WTC11 (cell line): ENCODE measurements at regions not wholly inside any gene's neighbourhood (a gene's known extent, or its start where the extent isn't known, plus 50 kb on each side); places are given as distances from the start of the nearest gene placed in this dataset.
A peak's percentile ranks its signal among the peaks of the same experiment; 100 is the strongest.

Source experiments
- ATAC-seq: fragments of 200-7000 bp; cut with Tn5 transposase; 2 replicates; pipeline ENCODE4 v1.10.0; 2021; ENCODE audit warnings: mild to moderate bottlenecking, moderate library complexity
- CTCF ChIA-PET: fragments of 300-600 bp; sonication (Branson Sonifier 250); formaldehyde crosslinking; loops from one replicate; lab custom pipeline; 2021; ENCODE audit warnings: antibody characterized with exemption; lab: Charles Lee
- POLR2A ChIA-PET: fragments of 350-600 bp; sonication (Branson Sonifier 250); formaldehyde crosslinking; loops from one replicate; lab custom pipeline; 2021; ENCODE audit warnings: antibody characterized with exemption; lab: Charles Lee
- DNase-seq: peaks from one replicate; pipeline ENCODE4 v3.0.0; 2021; ENCODE audit warnings: low spot score
- H3K27ac Mint-ChIP-seq: 2 replicates; pipeline ENCODE4 v1.8.0; 2021; ENCODE audit warnings: mixed read lengths
- H3K27me3 Mint-ChIP-seq: 2 replicates; pipeline ENCODE4 v1.8.0; 2021; ENCODE audit warnings: low read depth, mild to moderate bottlenecking, moderate library complexity, mixed read lengths
- H3K36me3 Mint-ChIP-seq: 2 replicates; pipeline ENCODE4 v1.8.0; 2021; ENCODE audit warnings: mixed read lengths
- H3K4me1 Mint-ChIP-seq: 2 replicates; pipeline ENCODE4 v1.8.0; 2022; ENCODE audit warnings: mixed read lengths
- H3K4me3 Mint-ChIP-seq: 2 replicates; pipeline ENCODE4 v1.8.0; 2021; ENCODE audit warnings: mild to moderate bottlenecking, moderate library complexity, mixed read lengths
- H3K9me3 Mint-ChIP-seq: 2 replicates; pipeline ENCODE4 v1.8.0; 2021; ENCODE audit warnings: mixed read lengths
- CREB1 ChIP-seq: sonication (generic); formaldehyde crosslinking; IDR thresholded peaks from 2 replicates; pipeline ENCODE4 v1.8.0; 2023; ENCODE audit warnings: mild to moderate bottlenecking, missing genetic modification reagents
- CREM ChIP-seq: sonication (generic); formaldehyde crosslinking; IDR thresholded peaks from 2 replicates; pipeline ENCODE4 v1.8.1; 2022; ENCODE audit warnings: mild to moderate bottlenecking, missing genetic modification reagents, moderate library complexity
- FOXJ3 ChIP-seq: sonication (generic); formaldehyde crosslinking; IDR thresholded peaks from 2 replicates; pipeline ENCODE4 v1.9.0; 2021; ENCODE audit warnings: missing genetic modification reagents, mild to moderate bottlenecking, borderline replicate concordance
- GRHL2 ChIP-seq: fragments of 250-450 bp; sonication (Bioruptor Pico); IDR thresholded peaks from 2 replicates; pipeline ENCODE4 v1.8.0; 2022; ENCODE audit warnings: mild to moderate bottlenecking, moderate library complexity; ENCODE audit not compliant: insufficient replicate concordance, severe bottlenecking
- NFATC4 ChIP-seq: fragments of 250-450 bp; sonication (Bioruptor Pico); IDR thresholded peaks from 2 replicates; pipeline ENCODE4 v1.9.0; 2021; ENCODE audit warnings: mild to moderate bottlenecking
- NR2C2 ChIP-seq: sonication (generic); formaldehyde crosslinking; IDR thresholded peaks from 2 replicates; pipeline ENCODE4 v1.8.0; 2022; ENCODE audit warnings: mild to moderate bottlenecking, missing genetic modification reagents
- SMAD3 ChIP-seq: sonication (generic); formaldehyde crosslinking; IDR thresholded peaks from 2 replicates; pipeline ENCODE4 v1.8.0; 2022; ENCODE audit warnings: missing genetic modification reagents, mild to moderate bottlenecking, borderline replicate concordance
- SMAD4 ChIP-seq: sonication (generic); formaldehyde crosslinking; IDR thresholded peaks from 2 replicates; pipeline ENCODE4 v1.8.0; 2022; ENCODE audit warnings: mild to moderate bottlenecking, missing genetic modification reagents
- TCF7 ChIP-seq: sonication (generic); formaldehyde crosslinking; IDR thresholded peaks from 2 replicates; pipeline ENCODE4 v1.8.0; 2022; ENCODE audit warnings: mild to moderate bottlenecking, low read depth, missing genetic modification reagents, moderate library complexity
- TEAD1 ChIP-seq: sonication (generic); formaldehyde crosslinking; IDR thresholded peaks from 2 replicates; pipeline ENCODE4 v1.8.0; 2022; ENCODE audit warnings: mild to moderate bottlenecking, missing genetic modification reagents
- ZBTB21 ChIP-seq: sonication (generic); formaldehyde crosslinking; IDR thresholded peaks from 2 replicates; pipeline ENCODE4 v1.8.1; 2023; ENCODE audit warnings: mild to moderate bottlenecking, missing genetic modification reagents, borderline replicate concordance
- ZNF121 ChIP-seq: sonication (generic); formaldehyde crosslinking; IDR thresholded peaks from 2 replicates; pipeline ENCODE4 v1.8.0; 2023; ENCODE audit warnings: missing genetic modification reagents
- ZNF263 ChIP-seq: sonication (generic); formaldehyde crosslinking; IDR thresholded peaks from 2 replicates; pipeline ENCODE4 v1.8.1; 2022; ENCODE audit warnings: low read depth, mild to moderate bottlenecking, moderate library complexity, missing genetic modification reagents
- ZNF317 ChIP-seq: sonication (generic); formaldehyde crosslinking; IDR thresholded peaks from 2 replicates; pipeline ENCODE4 v1.8.1; 2023; ENCODE audit warnings: low read depth, mild to moderate bottlenecking, moderate library complexity, missing genetic modification reagents, borderline replicate concordance
- ZNF416 ChIP-seq: fragments of 250-450 bp; sonication (Bioruptor Pico); IDR thresholded peaks from 2 replicates; pipeline ENCODE4 v1.9.0; 2021; ENCODE audit warnings: mild to moderate bottlenecking, inconsistent platforms
- ZNF671 ChIP-seq: fragments of 250-450 bp; sonication (Bioruptor Pico); IDR thresholded peaks from 2 replicates; pipeline ENCODE4 v1.8.0; 2021; ENCODE audit warnings: mild to moderate bottlenecking
- TF ChIP-seq, protein P1 (sequence below): fragments of 250-450 bp; sonication (Bioruptor Pico); conservative IDR thresholded peaks from 2 replicates; pipeline ENCODE4 v1.9.0; 2021; ENCODE audit warnings: mild to moderate bottlenecking
- TF ChIP-seq, protein P2 (sequence below): sonication (generic); formaldehyde crosslinking; IDR thresholded peaks from 2 replicates; pipeline ENCODE4 v1.8.0; 2022; ENCODE audit warnings: mild to moderate bottlenecking, missing genetic modification reagents
- TF ChIP-seq, protein P3 (sequence below): fragments of 250-450 bp; sonication (Bioruptor Pico); IDR thresholded peaks from 2 replicates; pipeline ENCODE4 v2.1.2; 2022; ENCODE audit warnings: mild to moderate bottlenecking, moderate library complexity
- TF ChIP-seq, protein P4 (sequence below): sonication (generic); formaldehyde crosslinking; IDR thresholded peaks from 2 replicates; pipeline ENCODE4 v1.8.0; 2022; ENCODE audit warnings: mild to moderate bottlenecking, missing genetic modification reagents
- TF ChIP-seq, protein P5 (sequence below): sonication (generic); formaldehyde crosslinking; IDR thresholded peaks from 2 replicates; pipeline ENCODE4 v1.8.1; 2022; ENCODE audit warnings: low read depth, missing genetic modification reagents, borderline replicate concordance
- TF ChIP-seq, protein P6 (sequence below): fragments of 250-450 bp; sonication (Bioruptor Pico); IDR thresholded peaks from 2 replicates; pipeline ENCODE4 v1.8.0; 2021; ENCODE audit warnings: mild to moderate bottlenecking
- TF ChIP-seq, protein P7 (sequence below): sonication (generic); formaldehyde crosslinking; IDR thresholded peaks from 2 replicates; pipeline ENCODE4 v1.8.0; 2023; ENCODE audit warnings: mild to moderate bottlenecking, missing genetic modification reagents

DNA sequence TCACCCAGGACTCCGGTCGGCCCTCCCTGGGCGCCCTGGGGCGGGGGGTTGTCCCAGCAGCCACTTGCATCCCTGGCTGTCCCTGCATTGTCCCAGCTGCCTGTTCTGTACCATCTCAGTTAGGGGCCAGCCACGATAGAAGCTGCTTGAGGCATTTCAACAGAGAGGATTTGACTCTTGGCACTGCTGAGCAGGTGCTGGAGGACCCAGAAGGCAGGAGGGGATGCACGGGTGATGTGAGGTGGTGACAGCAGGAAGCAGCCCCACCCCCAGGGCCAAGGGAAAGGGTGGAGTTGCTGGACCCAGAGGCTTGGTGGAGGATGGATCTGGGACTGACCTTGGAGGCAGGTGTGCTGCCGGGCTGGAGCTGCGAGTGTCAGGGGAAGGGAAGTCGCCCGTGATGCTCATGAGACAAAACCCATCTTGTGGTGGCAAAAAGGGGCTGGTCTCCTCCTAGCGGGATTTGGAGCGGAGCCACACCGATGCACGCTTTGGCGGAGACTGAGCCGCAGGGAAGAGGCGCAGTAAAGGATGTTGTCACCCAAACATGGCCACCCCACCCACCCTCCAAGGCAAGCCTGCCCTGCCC lies 188.0 kb upstream of the GSE1 start:
- ATAC-seq, result no peak
- H3K4me3 Mint-ChIP-seq, result no peak overlapping the region
- H3K27ac Mint-ChIP-seq, result no peak overlapping the region
- H3K9me3 Mint-ChIP-seq, result no peaks in the 10 kb centered on the region
- CTCF ChIA-PET, result interaction anchor here (0.6 to 1.2 kb wide), 3 partner anchors 9 to 191 kb away, joined by 5 to 7 read pairs (median 6); no protein-coding TSS in a partner anchor
- no peaks in the 10 kb centered on the region for H3K27me3 Mint-ChIP-seq
- peak; percentile 9 for DNase-seq
- H3K36me3 Mint-ChIP-seq, result no peaks in the 10 kb centered on the region
- no peak for TF ChIP-seq GRHL2 (CRISPR knock-in tag)
- no peak for TF ChIP-seq TEAD1 (CRISPR knock-in tag)
- TF ChIP-seq, protein P1, sequence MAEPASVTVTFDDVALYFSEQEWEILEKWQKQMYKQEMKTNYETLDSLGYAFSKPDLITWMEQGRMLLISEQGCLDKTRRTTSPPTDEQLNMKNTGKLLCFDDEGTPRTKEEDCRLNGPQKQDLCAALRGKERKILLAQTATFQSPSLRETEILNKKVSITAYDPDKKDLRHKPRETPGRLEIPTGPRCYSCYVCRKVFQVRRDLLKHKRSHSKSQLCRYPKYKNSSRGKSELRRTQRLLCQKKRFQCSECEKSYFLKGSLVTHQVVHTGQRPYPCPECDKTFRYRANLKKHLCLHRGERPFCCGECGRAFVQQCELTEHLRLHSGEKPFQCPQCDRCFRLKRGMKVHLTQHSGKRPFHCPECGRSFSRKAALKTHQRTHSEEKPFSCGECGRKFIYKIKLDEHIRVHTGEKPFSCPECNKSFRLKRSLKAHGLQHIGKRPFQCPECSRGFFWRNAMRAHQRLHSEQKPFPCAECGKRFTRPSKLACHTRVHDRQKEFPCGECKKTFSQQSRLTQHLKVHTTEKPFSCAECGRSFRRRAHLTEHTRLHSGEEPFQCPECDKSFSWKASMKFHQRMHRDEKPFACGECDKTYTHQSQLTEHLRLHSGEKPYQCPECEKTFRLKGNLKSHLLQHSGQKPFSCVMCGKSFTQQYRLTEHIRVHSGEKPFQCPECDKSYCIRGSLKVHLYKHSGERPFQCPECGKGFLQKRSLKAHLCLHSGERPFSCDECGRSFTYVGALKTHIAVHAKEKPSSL (CRISPR knock-in tag), result no peak
- no peak for TF ChIP-seq NFATC4 (CRISPR knock-in tag)
- TF ChIP-seq NR2C2, result no peak
- no peak for TF ChIP-seq ZBTB21 (CRISPR knock-in tag)
- TF ChIP-seq, protein P2, sequence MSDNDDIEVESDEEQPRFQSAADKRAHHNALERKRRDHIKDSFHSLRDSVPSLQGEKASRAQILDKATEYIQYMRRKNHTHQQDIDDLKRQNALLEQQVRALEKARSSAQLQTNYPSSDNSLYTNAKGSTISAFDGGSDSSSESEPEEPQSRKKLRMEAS (CRISPR knock-in tag), result no peak
- TF ChIP-seq ZNF416 (CRISPR knock-in tag), result no peak
- no peak for TF ChIP-seq CREB1 (CRISPR knock-in tag)
- TF ChIP-seq FOXJ3 (CRISPR knock-in tag), result no peak
- H3K4me1 Mint-ChIP-seq, result peaks cover 25% of the 10 kb centered on the region
- POLR2A ChIA-PET, result no interaction called here

DNA sequence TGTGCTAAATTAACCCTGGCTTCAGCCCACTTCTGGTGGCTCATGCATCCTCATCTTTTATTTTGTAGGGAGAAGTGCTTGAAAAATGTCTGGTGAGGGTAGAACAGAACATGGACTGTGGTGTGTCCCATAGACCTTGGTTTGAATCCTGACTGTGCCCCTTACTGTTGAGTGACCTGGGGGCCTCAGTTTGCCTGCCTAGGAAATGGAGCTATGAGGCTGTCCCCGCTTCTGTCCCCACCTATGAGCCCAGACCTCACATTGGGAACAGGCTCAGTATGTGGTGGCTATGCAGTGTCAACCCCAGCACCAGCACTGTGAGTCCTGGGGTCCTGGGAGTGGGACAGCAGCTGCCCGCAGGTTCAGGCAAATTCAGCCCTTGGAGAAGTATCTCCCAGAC lies 186.3 kb upstream of the GSE1 start:
- TF ChIP-seq ZNF121 (CRISPR knock-in tag), result no peak
- no peak for TF ChIP-seq ZNF671 (CRISPR knock-in tag)
- no peak for TF ChIP-seq TCF7 (CRISPR knock-in tag)
- TF ChIP-seq, protein P3, sequence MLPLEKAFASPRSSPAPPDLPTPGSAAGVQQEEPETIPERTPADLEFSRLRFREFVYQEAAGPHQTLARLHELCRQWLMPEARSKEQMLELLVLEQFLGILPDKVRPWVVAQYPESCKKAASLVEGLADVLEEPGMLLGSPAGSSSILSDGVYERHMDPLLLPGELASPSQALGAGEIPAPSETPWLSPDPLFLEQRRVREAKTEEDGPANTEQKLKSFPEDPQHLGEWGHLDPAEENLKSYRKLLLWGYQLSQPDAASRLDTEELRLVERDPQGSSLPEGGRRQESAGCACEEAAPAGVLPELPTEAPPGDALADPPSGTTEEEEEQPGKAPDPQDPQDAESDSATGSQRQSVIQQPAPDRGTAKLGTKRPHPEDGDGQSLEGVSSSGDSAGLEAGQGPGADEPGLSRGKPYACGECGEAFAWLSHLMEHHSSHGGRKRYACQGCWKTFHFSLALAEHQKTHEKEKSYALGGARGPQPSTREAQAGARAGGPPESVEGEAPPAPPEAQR (CRISPR knock-in tag), result no peak
- TF ChIP-seq, protein P4, sequence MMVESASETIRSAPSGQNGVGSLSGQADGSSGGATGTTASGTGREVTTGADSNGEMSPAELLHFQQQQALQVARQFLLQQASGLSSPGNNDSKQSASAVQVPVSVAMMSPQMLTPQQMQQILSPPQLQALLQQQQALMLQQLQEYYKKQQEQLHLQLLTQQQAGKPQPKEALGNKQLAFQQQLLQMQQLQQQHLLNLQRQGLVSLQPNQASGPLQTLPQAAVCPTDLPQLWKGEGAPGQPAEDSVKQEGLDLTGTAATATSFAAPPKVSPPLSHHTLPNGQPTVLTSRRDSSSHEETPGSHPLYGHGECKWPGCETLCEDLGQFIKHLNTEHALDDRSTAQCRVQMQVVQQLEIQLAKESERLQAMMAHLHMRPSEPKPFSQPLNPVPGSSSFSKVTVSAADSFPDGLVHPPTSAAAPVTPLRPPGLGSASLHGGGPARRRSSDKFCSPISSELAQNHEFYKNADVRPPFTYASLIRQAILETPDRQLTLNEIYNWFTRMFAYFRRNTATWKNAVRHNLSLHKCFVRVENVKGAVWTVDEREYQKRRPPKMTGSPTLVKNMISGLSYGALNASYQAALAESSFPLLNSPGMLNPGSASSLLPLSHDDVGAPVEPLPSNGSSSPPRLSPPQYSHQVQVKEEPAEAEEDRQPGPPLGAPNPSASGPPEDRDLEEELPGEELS (CRISPR knock-in tag), result no peak
- TF ChIP-seq, protein P5, sequence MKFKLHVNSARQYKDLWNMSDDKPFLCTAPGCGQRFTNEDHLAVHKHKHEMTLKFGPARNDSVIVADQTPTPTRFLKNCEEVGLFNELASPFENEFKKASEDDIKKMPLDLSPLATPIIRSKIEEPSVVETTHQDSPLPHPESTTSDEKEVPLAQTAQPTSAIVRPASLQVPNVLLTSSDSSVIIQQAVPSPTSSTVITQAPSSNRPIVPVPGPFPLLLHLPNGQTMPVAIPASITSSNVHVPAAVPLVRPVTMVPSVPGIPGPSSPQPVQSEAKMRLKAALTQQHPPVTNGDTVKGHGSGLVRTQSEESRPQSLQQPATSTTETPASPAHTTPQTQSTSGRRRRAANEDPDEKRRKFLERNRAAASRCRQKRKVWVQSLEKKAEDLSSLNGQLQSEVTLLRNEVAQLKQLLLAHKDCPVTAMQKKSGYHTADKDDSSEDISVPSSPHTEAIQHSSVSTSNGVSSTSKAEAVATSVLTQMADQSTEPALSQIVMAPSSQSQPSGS (CRISPR knock-in tag), result no peak
- TF ChIP-seq SMAD3, result no peak
- TF ChIP-seq ZNF317 (CRISPR knock-in tag), result no peak
- TF ChIP-seq, protein P6, sequence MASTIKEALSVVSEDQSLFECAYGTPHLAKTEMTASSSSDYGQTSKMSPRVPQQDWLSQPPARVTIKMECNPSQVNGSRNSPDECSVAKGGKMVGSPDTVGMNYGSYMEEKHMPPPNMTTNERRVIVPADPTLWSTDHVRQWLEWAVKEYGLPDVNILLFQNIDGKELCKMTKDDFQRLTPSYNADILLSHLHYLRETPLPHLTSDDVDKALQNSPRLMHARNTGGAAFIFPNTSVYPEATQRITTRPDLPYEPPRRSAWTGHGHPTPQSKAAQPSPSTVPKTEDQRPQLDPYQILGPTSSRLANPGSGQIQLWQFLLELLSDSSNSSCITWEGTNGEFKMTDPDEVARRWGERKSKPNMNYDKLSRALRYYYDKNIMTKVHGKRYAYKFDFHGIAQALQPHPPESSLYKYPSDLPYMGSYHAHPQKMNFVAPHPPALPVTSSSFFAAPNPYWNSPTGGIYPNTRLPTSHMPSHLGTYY (CRISPR knock-in tag), result no peak
- no peak for TF ChIP-seq GRHL2 (CRISPR knock-in tag)
- no peak for TF ChIP-seq CREM
- TF ChIP-seq, protein P7, sequence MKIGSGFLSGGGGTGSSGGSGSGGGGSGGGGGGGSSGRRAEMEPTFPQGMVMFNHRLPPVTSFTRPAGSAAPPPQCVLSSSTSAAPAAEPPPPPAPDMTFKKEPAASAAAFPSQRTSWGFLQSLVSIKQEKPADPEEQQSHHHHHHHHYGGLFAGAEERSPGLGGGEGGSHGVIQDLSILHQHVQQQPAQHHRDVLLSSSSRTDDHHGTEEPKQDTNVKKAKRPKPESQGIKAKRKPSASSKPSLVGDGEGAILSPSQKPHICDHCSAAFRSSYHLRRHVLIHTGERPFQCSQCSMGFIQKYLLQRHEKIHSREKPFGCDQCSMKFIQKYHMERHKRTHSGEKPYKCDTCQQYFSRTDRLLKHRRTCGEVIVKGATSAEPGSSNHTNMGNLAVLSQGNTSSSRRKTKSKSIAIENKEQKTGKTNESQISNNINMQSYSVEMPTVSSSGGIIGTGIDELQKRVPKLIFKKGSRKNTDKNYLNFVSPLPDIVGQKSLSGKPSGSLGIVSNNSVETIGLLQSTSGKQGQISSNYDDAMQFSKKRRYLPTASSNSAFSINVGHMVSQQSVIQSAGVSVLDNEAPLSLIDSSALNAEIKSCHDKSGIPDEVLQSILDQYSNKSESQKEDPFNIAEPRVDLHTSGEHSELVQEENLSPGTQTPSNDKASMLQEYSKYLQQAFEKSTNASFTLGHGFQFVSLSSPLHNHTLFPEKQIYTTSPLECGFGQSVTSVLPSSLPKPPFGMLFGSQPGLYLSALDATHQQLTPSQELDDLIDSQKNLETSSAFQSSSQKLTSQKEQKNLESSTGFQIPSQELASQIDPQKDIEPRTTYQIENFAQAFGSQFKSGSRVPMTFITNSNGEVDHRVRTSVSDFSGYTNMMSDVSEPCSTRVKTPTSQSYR, result no peak
- TF ChIP-seq SMAD4 (CRISPR knock-in tag), result no peak
- TF ChIP-seq ZNF263, result no peak
- H3K4me3 Mint-ChIP-seq, result no peak overlapping the region
- ATAC-seq, result no peak
- no peak for DNase-seq
- POLR2A ChIA-PET, result no interaction called here
- peaks cover 18% of the 10 kb centered on the region for H3K4me1 Mint-ChIP-seq
- H3K9me3 Mint-ChIP-seq, result no peaks in the 10 kb centered on the region
- CTCF ChIA-PET, result interaction anchor here (0.6 to 2.7 kb wide), 4 partner anchors 11 to 79 kb away, joined by 3 to 21 read pairs (median 9); no protein-coding TSS in a partner anchor
- no peaks in the 10 kb centered on the region for H3K27me3 Mint-ChIP-seq
- H3K27ac Mint-ChIP-seq, result no peak overlapping the region
- no peaks in the 10 kb centered on the region for H3K36me3 Mint-ChIP-seq
